ENCODE measurements at regions not wholly inside any gene's neighbourhood (a gene's known extent, or its start where the extent isn't known, plus 50 kb on each side); places are given as distances from the start of the nearest gene placed in this dataset.

DNA sequence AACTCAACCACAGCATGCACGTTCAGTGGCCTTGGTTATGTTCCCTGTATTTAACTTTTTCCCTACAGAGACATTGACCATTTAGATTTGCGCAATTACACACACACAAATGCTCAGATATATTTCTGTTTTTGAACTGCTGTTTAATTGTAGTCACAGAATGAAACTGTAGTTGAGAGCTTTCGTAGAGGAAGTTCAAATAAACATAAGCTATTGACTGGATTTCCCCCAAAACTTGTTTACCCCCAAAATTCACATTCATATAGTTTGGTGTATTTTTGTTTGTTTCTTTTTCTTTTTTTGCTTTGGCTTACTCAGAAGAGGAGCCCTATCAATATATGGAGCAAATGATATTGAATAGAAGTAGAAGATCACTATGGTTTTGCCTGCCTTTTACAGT is 921.0 kb downstream of the ADGRL2 start:
- TF ChIP-seq, protein P1, sequence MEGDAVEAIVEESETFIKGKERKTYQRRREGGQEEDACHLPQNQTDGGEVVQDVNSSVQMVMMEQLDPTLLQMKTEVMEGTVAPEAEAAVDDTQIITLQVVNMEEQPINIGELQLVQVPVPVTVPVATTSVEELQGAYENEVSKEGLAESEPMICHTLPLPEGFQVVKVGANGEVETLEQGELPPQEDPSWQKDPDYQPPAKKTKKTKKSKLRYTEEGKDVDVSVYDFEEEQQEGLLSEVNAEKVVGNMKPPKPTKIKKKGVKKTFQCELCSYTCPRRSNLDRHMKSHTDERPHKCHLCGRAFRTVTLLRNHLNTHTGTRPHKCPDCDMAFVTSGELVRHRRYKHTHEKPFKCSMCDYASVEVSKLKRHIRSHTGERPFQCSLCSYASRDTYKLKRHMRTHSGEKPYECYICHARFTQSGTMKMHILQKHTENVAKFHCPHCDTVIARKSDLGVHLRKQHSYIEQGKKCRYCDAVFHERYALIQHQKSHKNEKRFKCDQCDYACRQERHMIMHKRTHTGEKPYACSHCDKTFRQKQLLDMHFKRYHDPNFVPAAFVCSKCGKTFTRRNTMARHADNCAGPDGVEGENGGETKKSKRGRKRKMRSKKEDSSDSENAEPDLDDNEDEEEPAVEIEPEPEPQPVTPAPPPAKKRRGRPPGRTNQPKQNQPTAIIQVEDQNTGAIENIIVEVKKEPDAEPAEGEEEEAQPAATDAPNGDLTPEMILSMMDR (conservative IDR thresholded peaks at IDR 0.05; ENCODE audit: control insufficient read depth, insufficient read depth, low read depth, low read length) = no peak
- H3K4me3 ChIP-seq (ENCODE audit: control insufficient read depth, low read depth, low read length) = no peak overlapping the region
- DNase-seq (ENCODE audit: low read depth) = no peak

DNA sequence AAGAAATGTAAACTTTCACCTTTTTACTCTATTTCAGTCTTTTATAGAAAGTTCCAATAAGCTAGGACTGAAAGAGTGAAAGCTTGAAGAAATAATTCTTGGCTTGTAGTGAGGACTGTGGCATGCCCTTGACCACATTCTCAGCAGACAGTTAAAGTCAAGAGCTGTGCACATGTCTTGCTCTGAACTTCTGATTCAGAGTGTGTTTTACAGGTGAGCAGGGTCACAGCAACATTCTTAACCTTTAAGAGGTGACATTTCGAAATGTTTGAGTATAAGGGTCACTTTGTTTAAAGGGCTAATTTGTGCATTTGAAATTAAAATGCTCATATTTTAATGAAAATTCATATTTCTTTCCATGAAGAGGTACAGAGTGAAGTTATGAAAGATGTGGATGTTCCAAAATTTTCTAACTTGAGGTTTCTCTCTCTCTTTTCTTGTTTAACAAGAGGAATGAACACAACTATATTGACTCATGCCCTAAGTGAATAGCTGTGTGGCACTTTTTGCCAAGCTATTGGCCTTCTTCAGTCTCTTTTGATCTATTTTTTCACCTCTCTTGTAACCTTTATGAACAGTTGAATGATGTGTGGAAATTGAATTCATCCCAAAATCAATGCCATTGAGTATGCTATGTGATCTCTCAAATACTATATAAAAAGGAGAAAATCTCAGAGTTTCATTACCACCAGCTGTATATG is 918.1 kb downstream of the ADGRL2 start:
- TF ChIP-seq, protein P1 (conservative IDR thresholded peaks at IDR 0.05; ENCODE audit: control insufficient read depth, insufficient read depth, low read depth, low read length) = no peak
- DNase-seq (ENCODE audit: low read depth) = no peak

DNA sequence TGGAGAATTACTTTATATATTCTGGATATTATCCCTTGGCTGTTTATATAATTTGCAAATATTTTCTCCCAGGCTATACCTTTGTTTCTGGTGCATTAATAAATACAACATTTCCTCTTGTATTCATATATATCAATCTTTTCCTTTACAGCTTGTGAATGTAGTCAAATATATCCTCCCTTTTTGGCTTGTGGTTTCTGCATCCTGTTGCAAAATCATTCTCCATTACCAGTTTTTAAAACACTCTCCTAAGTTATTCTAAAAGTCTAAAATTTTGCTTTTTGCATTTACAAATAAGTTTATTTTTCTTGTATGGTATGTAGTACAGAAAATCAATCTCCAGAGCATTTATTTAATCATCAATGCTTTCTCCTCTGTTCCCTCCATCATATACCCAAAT is 909.4 kb downstream of the ADGRL2 start:
- H3K4me3 ChIP-seq (ENCODE audit: control insufficient read depth, low read depth, low read length) = no peak overlapping the region
- DNase-seq (ENCODE audit: low read depth) = no peak
- TF ChIP-seq, protein P1 (conservative IDR thresholded peaks at IDR 0.05; ENCODE audit: control insufficient read depth, insufficient read depth, low read depth, low read length) = no peak

More for the DNA sequence above, 918.1 kb downstream of the ADGRL2 start:
- H3K4me3 ChIP-seq (ENCODE audit: control insufficient read depth, low read depth, low read length) = no peak overlapping the region

GRCh38 chr1:82707681-82708080 is 906.9 kb downstream of the ADGRL2 start:
- DNase-seq (ENCODE audit: low read depth) = no peak
- TF ChIP-seq, protein P1 (conservative IDR thresholded peaks at IDR 0.05; ENCODE audit: control insufficient read depth, insufficient read depth, low read depth, low read length) = no peak
- no peak overlapping the region for H3K4me3 ChIP-seq (ENCODE audit: control insufficient read depth, low read depth, low read length)

- TF ChIP-seq, protein P1 (conservative IDR thresholded peaks at IDR 0.05; ENCODE audit: control insufficient read depth, insufficient read depth, low read depth, low read length) = no peak
- no peak for DNase-seq (ENCODE audit: low read depth)
Measured at GRCh38 chr1:82706741-82707140, 906.0 kb downstream of the ADGRL2 start.

GRCh38 chr1:82704966-82705365 is 904.2 kb downstream of the ADGRL2 start:
- no peak overlapping the region for H3K4me3 ChIP-seq (ENCODE audit: control insufficient read depth, low read depth, low read length)
- TF ChIP-seq, protein P1 (conservative IDR thresholded peaks at IDR 0.05; ENCODE audit: control insufficient read depth, insufficient read depth, low read depth, low read length) = no peak
- peak; percentile 2 for DNase-seq (ENCODE audit: low read depth)

More at GRCh38 chr1:82706741-82707140, 906.0 kb downstream of the ADGRL2 start:
- H3K4me3 ChIP-seq (ENCODE audit: control insufficient read depth, low read depth, low read length) = no peak overlapping the region
